K562 (cell line): ENCODE measurements at regions not wholly inside any gene's neighbourhood (a gene's known extent, or its start where the extent isn't known, plus 50 kb on each side); places are given as distances from the start of the nearest gene placed in this dataset.

Source experiments
- ATAC-seq: fragments of 200-7000 bp; cut with Tn5 transposase; 3 replicates; pipeline ENCODE4 v1.9.1; 2020; ENCODE audit warnings: moderate library complexity
- BruUV-seq: library from RNA; stranded (reverse); fragments of 400-500 nt; replicated peaks from 2 replicates; lab custom pipeline; 2021; lab: Mats Ljungman, UMichigan
- CTCF ChIA-PET: fragments of 300-600 bp; formaldehyde crosslinking; extraction: SDS; loops from one replicate; lab custom pipeline; 2021; ENCODE audit warnings: low intra/inter-chr PET ratio; lab: Yijun Ruan, JAX
- POLR2A ChIA-PET: fragments of 300-600, 350-650 bp; sonication (Branson Sonifier 250); formaldehyde crosslinking; extraction: SDS; loops from one replicate; lab custom pipeline; 2021; ENCODE audit warnings: antibody characterized with exemption, inconsistent platforms; lab: Yijun Ruan, JAX
- DNase-seq, 4 experiments: peaks; one replicate each; pipeline versions ENCODE4 v3.0.0 to v3.0.0-alpha.2; 2011 to 2018; ENCODE audit warnings: low spot score in 3 of 4, mixed read lengths in 3 of 4; ENCODE audit errors: extremely low read depth in 1 of 4
- FAIRE-seq: peaks from 2 replicates; lab custom pipeline; 2011; peaks lifted over from hg19 to GRCh38; lab: Jason Lieb, UNC
- H2AFZ ChIP-seq: 2 replicates; pipeline ENCODE4 v1.6.0; 2011; ENCODE audit warnings: low read depth, low read length, control low read depth, inconsistent platforms
- H3K27ac ChIP-seq: fragments of 200-600 bp; 3 replicates; pipeline ENCODE4 v1.8.0; 2011; ENCODE audit warnings: low read depth, mild to moderate bottlenecking, control low read depth, inconsistent platforms, low read length, moderate library complexity, mixed read lengths; ENCODE audit errors: extremely low read depth
- H3K27me3 ChIP-seq, 2 experiments: fragments of 300-600 bp in 1 of 2; 2 replicates in 1 of 2; 3 replicates in 1 of 2; pipeline versions ENCODE4 v1.6.0 to v1.8.0; 2011; ENCODE audit warnings: inconsistent platforms in 2 of 2, low read length in 2 of 2, mild to moderate bottlenecking in 1 of 2, mixed read lengths in 1 of 2, moderate library complexity in 1 of 2; ENCODE audit not compliant: control insufficient read depth in 2 of 2, insufficient read depth in 2 of 2
- H3K36me3 ChIP-seq: fragments of 300-600 bp; 3 replicates; pipeline ENCODE4 v1.8.0; 2011; ENCODE audit warnings: mild to moderate bottlenecking, low read length, inconsistent platforms; ENCODE audit not compliant: control insufficient read depth, insufficient read depth
- H3K4me1 ChIP-seq, 2 experiments: fragments of 200-600 bp in 1 of 2; replicated peaks in 1 of 2; 2 replicates in 1 of 2; 3 replicates in 1 of 2; pipeline versions ENCODE4 v1.5.1 to v1.8.0; 2011; ENCODE audit warnings: inconsistent platforms in 2 of 2, low read length in 2 of 2, mild to moderate bottlenecking in 1 of 2, mixed read lengths in 1 of 2, moderate library complexity in 1 of 2; ENCODE audit not compliant: control insufficient read depth in 2 of 2, insufficient read depth in 2 of 2
- H3K4me2 ChIP-seq: 2 replicates; pipeline ENCODE4 v1.6.1; 2011; ENCODE audit warnings: low read length, control low read depth, inconsistent platforms, mixed read lengths; ENCODE audit not compliant: insufficient read depth
- H3K4me3 ChIP-seq: fragments of 200-600 bp; sonication (generic), shearing (Covaris generic); 2 replicates; pipeline ENCODE4 v1.5.1; 2016; ENCODE audit warnings: control low read depth, inconsistent platforms
- H3K79me2 ChIP-seq: fragments of 200-600 bp; 3 replicates; pipeline ENCODE4 v1.8.0; 2011; ENCODE audit warnings: low read length, inconsistent platforms; ENCODE audit not compliant: control insufficient read depth, insufficient read depth
- H3K9ac ChIP-seq, 2 experiments: 2 replicates each; pipeline versions ENCODE4 v1.6.0 to v1.6.1; 2011; ENCODE audit warnings: low read depth in 2 of 2, low read length in 2 of 2, control low read depth in 1 of 2, inconsistent platforms in 1 of 2, mild to moderate bottlenecking in 1 of 2, mixed read lengths in 1 of 2; ENCODE audit not compliant: insufficient read depth in 1 of 2
- H3K9me1 ChIP-seq: one replicate; pipeline ENCODE4 v1.6.0; 2011; ENCODE audit warnings: inconsistent platforms, mild to moderate bottlenecking, low read length, moderate library complexity; ENCODE audit not compliant: control insufficient read depth, insufficient read depth
- H3K9me3 ChIP-seq: replicated peaks from 2 replicates; pipeline ENCODE4 v1.5.1; 2011; ENCODE audit warnings: low read depth, low read length, inconsistent platforms; ENCODE audit not compliant: control insufficient read depth, insufficient read depth
- H4K20me1 ChIP-seq: replicated peaks from 2 replicates; pipeline ENCODE4 v1.6.1; 2011; ENCODE audit warnings: low read length, inconsistent platforms, mixed read lengths; ENCODE audit not compliant: control insufficient read depth, insufficient read depth
- C11orf30 ChIP-seq: fragments of 450-650 bp; IDR thresholded peaks from 2 replicates; pipeline ENCODE4 v1.6.1; 2016; ENCODE audit warnings: low read depth, mild to moderate bottlenecking
- HMGN3 ChIP-seq: IDR thresholded peaks from 2 replicates; pipeline ENCODE4 v1.6.1; 2011; ENCODE audit warnings: borderline replicate concordance, low read depth, mild to moderate bottlenecking, mixed read lengths, low read length; ENCODE audit not compliant: insufficient read length; ENCODE audit errors: extremely low read depth
- NR1H2 ChIP-seq: sonication (generic); formaldehyde crosslinking; IDR thresholded peaks from 2 replicates; pipeline ENCODE4 v1.4.0; 2020; ENCODE audit warnings: mild to moderate bottlenecking, missing genetic modification reagents
- NR3C1 ChIP-seq: sonication (generic); formaldehyde crosslinking; IDR thresholded peaks from 2 replicates; pipeline ENCODE4 v1.8.1; 2022; ENCODE audit warnings: missing genetic modification reagents
- PHB2 ChIP-seq: fragments of 450-650 bp; IDR thresholded peaks from 2 replicates; pipeline ENCODE4 v1.6.1; 2017; ENCODE audit warnings: low read depth
- PHF8 ChIP-seq: fragments of 200-600 bp; sonication (generic); IDR thresholded peaks from 2 replicates; pipeline ENCODE4 v1.6.1; 2012; ENCODE audit warnings: mixed run types, mild to moderate bottlenecking, inconsistent platforms, low read length, moderate library complexity, borderline replicate concordance
- SAFB2 ChIP-seq: fragments of 200-400 bp; formaldehyde crosslinking; IDR thresholded peaks from 2 replicates; pipeline ENCODE4 v1.6.1; 2018; ENCODE audit warnings: borderline replicate concordance, low read length, low read depth, moderate library complexity; ENCODE audit not compliant: severe bottlenecking
- SOX6 ChIP-seq: fragments of 450-650 bp; IDR thresholded peaks from 2 replicates; pipeline ENCODE4 v1.6.1; 2014; ENCODE audit warnings: mild to moderate bottlenecking
- STAT5B ChIP-seq: fragments of 250-450 bp; sonication (Bioruptor Pico); IDR thresholded peaks from 2 replicates; pipeline ENCODE4 v1.8.0; 2021; ENCODE audit warnings: mild to moderate bottlenecking, inconsistent platforms
- TRIM24 ChIP-seq, 2 experiments: fragments of 450-650 bp; IDR thresholded peaks; 2 replicates each; pipeline ENCODE4 v1.6.1; 2016
- U2AF2 ChIP-seq: fragments of 200-400 bp; formaldehyde crosslinking; optimal IDR thresholded peaks from 2 replicates; pipeline ENCODE3; 2017; ENCODE audit warnings: low read depth, mild to moderate bottlenecking, low read length
- ZSCAN29 ChIP-seq: fragments of 450-650 bp; IDR thresholded peaks from 2 replicates; pipeline ENCODE4 v1.6.1; 2017
- WGBS: fragments of 100-300 bp; shearing (Covaris generic); methylation state at CpG from one replicate; pipeline ENCODE4 v1.1.6; 2016; ENCODE audit warnings: low coverage, mixed read lengths; ENCODE audit not compliant: insufficient coverage; ENCODE audit errors: missing lambda C conversion rate; 5-methylcytosine and 5-hydroxymethylcytosine counted together
- in situ Hi-C: fragments of 300-500 bp; cut with MboI; formaldehyde crosslinking; loops from 4 replicates; pipeline ENCODE4 v1.15.0; 2018; ENCODE audit warnings: inconsistent platforms, mixed read lengths
- intact Hi-C: fragments of 100-400 bp; cut with micrococcal nuclease; formaldehyde crosslinking; loops from 2 replicates; pipeline ENCODE4 v1.14.2; 2022
- TF ChIP-seq, protein P1 (sequence below): fragments of 450-650 bp; formaldehyde crosslinking; IDR thresholded peaks from 2 replicates; pipeline ENCODE4 v1.4.0; 2022; ENCODE audit warnings: missing genetic modification characterization
- TF ChIP-seq, protein P2 (sequence below): IDR thresholded peaks from 2 replicates; pipeline ENCODE4 v1.6.1; 2016; ENCODE audit warnings: missing genetic modification characterization, missing compliant biosample characterization

- Histone ChIP-seq H3K27ac (no peak overlapping the region), H3K4me3 (no peak overlapping the region), H3K27me3 (no peaks in the 10 kb centered on the region), H3K4me2 (no peak overlapping the region), H3K9me1 (no peaks in the 10 kb centered on the region), H3K9ac (no peak overlapping the region), H3K4me1 (no peaks in the 10 kb centered on the region), H3K79me2 (no peaks in the 10 kb centered on the region), H3K36me3 (no peaks in the 10 kb centered on the region), H2AFZ (no peak overlapping the region), H4K20me1 (no peaks in the 10 kb centered on the region), H3K9me3 (no peaks in the 10 kb centered on the region)
- 0% methylated on average over 2 of the region's 2 CpGs for WGBS
- in situ Hi-C loops (no loop called here), intact Hi-C loops (no loop called here)
- no peak for TF ChIP-seq U2AF2
- no peak for TF ChIP-seq C11orf30
- no peak for TF ChIP-seq STAT5B (CRISPR knock-in tag)
- no TSS peak for BruUV-seq
- ChIA-PET POLR2A (no interaction called here), CTCF (no interaction called here)
- FAIRE-seq (no peak), DNase-seq (no peak), ATAC-seq (no peak)
Observed at GRCh38 chr21:17416139-17416538, 96.7 kb upstream of the CXADR start.

DNA sequence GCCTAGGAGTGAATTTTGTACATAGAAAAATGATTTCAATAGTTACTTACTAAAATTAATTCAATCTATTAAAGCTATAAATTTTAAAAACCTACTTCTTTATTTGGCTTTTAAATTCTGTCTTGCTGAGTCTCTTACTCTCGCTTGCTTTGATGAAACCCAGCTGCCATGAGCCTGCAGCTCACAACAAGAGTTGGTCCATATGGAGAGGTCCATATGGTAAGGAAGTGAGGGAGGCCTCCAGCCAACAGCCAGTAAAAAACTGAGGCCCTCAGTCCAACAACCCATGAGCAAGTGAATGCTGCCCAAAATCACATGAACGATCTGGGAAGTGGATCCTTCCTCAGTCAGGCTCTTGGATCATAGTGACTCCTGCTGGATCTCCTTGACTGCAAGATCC, 89.9 kb upstream of the CXADR start:
- Histone ChIP-seq H3K9me3 (no peaks in the 10 kb centered on the region), H3K36me3 (no peaks in the 10 kb centered on the region), H3K79me2 (no peaks in the 10 kb centered on the region), H3K9me1 (no peaks in the 10 kb centered on the region), H3K4me2 (no peak overlapping the region), H3K27me3 (no peaks in the 10 kb centered on the region), H3K9ac (no peak overlapping the region), H4K20me1 (no peaks in the 10 kb centered on the region), H3K4me3 (no peak overlapping the region), H3K4me1 (no peaks in the 10 kb centered on the region), H2AFZ (no peak overlapping the region), H3K27ac (no peak overlapping the region)
- no TSS peak for BruUV-seq
- CTCF ChIA-PET, result no interaction called here
- WGBS, result 0% methylated on average over 2 of the region's 2 CpGs
- intact Hi-C loops, result no loop called here
- no peak for FAIRE-seq
- in situ Hi-C loops, result no loop called here
- no peak for DNase-seq
- no peak for ATAC-seq
- POLR2A ChIA-PET, result interaction anchor here (0.7 kb wide), 1 partner anchor 10 kb away, joined by 4 read pairs; no protein-coding TSS in a partner anchor
- no peak for TF ChIP-seq SAFB2
- TF ChIP-seq TRIM24 (IDR thresholded peaks at IDR 0.05), result no peak
- TF ChIP-seq ZSCAN29, result no peak
- TF ChIP-seq, protein P1, sequence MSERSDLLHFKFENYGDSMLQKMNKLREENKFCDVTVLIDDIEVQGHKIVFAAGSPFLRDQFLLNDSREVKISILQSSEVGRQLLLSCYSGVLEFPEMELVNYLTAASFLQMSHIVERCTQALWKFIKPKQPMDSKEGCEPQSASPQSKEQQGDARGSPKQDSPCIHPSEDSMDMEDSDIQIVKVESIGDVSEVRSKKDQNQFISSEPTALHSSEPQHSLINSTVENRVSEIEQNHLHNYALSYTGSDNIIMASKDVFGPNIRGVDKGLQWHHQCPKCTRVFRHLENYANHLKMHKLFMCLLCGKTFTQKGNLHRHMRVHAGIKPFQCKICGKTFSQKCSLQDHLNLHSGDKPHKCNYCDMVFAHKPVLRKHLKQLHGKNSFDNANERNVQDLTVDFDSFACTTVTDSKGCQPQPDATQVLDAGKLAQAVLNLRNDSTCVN, result no peak
- TF ChIP-seq NR3C1 (CRISPR knock-in tag), result no peak
- no peak for TF ChIP-seq PHB2
- TF ChIP-seq PHF8, result no peak
- TF ChIP-seq NR1H2 (CRISPR knock-in tag), result no peak
- TF ChIP-seq SOX6, result no peak
- TF ChIP-seq HMGN3, result no peak
- TF ChIP-seq, protein P2, sequence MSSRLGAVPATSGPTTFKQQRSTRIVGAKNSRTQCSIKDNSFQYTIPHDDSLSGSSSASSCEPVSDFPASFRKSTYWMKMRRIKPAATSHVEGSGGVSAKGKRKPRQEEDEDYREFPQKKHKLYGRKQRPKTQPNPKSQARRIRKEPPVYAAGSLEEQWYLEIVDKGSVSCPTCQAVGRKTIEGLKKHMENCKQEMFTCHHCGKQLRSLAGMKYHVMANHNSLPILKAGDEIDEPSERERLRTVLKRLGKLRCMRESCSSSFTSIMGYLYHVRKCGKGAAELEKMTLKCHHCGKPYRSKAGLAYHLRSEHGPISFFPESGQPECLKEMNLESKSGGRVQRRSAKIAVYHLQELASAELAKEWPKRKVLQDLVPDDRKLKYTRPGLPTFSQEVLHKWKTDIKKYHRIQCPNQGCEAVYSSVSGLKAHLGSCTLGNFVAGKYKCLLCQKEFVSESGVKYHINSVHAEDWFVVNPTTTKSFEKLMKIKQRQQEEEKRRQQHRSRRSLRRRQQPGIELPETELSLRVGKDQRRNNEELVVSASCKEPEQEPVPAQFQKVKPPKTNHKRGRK, result no peak
